ENCODE measurements at regions not wholly inside any gene's neighbourhood (a gene's known extent, or its start where the extent isn't known, plus 50 kb on each side); places are given as distances from the start of the nearest gene placed in this dataset.

DNA sequence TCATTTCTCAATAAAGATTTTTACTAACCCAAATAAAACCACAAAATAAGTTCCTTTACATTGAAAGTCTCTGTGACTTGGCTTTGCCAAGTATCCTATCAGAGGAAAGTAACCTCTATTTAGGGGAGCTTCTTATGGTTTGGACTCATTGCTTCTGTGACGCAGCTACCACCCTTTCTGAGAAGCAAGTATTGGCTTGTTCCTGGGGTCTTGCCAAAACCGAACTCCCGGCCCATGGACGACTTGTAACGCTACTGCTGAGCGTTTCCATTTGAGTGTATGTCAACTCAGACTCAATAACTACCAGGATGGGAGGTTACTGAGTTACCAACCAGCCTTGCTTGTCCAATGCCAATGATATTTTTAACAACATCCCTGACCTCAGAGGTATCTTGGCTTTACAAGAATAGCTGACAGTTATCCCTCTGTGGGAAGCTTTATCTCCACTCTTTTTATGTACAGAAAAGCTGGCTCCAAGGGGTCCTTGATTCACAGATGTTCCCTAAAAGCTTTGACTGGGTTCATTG lies 911.9 kb downstream of the TTLL7 start:
- TF ChIP-seq CREB1 (IDR thresholded peaks at IDR 0.05; ENCODE audit: low read depth) (no peak), FOXM1 (IDR thresholded peaks at IDR 0.05; ENCODE audit: borderline replicate concordance, low read depth) (no peak), YY1 (IDR thresholded peaks at IDR 0.05; ENCODE audit: low read depth) (no peak), RAD21 (IDR thresholded peaks at IDR 0.05; ENCODE audit: low read depth) (no peak), EP300 (IDR thresholded peaks at IDR 0.05; ENCODE audit: borderline replicate concordance) (no peak), TEAD4 (IDR thresholded peaks at IDR 0.05) (no peak), EGR1 (IDR thresholded peaks at IDR 0.05) (no peak), CEBPB (IDR thresholded peaks at IDR 0.05) (no peak), TAF1 (IDR thresholded peaks at IDR 0.05; ENCODE audit: low read depth) (no peak), TCF12 (IDR thresholded peaks at IDR 0.05; ENCODE audit: low read depth) (no peak), ZBTB7A (IDR thresholded peaks at IDR 0.05; ENCODE audit: low read depth) (no peak)
- TF ChIP-seq, protein P1, sequence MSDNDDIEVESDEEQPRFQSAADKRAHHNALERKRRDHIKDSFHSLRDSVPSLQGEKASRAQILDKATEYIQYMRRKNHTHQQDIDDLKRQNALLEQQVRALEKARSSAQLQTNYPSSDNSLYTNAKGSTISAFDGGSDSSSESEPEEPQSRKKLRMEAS (IDR thresholded peaks at IDR 0.05) = no peak
- TF ChIP-seq, protein P2, sequence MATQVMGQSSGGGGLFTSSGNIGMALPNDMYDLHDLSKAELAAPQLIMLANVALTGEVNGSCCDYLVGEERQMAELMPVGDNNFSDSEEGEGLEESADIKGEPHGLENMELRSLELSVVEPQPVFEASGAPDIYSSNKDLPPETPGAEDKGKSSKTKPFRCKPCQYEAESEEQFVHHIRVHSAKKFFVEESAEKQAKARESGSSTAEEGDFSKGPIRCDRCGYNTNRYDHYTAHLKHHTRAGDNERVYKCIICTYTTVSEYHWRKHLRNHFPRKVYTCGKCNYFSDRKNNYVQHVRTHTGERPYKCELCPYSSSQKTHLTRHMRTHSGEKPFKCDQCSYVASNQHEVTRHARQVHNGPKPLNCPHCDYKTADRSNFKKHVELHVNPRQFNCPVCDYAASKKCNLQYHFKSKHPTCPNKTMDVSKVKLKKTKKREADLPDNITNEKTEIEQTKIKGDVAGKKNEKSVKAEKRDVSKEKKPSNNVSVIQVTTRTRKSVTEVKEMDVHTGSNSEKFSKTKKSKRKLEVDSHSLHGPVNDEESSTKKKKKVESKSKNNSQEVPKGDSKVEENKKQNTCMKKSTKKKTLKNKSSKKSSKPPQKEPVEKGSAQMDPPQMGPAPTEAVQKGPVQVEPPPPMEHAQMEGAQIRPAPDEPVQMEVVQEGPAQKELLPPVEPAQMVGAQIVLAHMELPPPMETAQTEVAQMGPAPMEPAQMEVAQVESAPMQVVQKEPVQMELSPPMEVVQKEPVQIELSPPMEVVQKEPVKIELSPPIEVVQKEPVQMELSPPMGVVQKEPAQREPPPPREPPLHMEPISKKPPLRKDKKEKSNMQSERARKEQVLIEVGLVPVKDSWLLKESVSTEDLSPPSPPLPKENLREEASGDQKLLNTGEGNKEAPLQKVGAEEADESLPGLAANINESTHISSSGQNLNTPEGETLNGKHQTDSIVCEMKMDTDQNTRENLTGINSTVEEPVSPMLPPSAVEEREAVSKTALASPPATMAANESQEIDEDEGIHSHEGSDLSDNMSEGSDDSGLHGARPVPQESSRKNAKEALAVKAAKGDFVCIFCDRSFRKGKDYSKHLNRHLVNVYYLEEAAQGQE (IDR thresholded peaks at IDR 0.05; ENCODE audit: low read depth) = no peak

All from Ishikawa (cell line).